Natural killer cell (primary cell): ENCODE measurements at regions not wholly inside any gene's neighbourhood (a gene's known extent, or its start where the extent isn't known, plus 50 kb on each side); places are given as distances from the start of the nearest gene placed in this dataset.

ENCODE experiments used
- ATAC-seq, 3 donors: fragments of 150-1000 bp in 2 of 3; fragments of 200-7000 bp in 1 of 3; cut with Tn5 transposase; 1 replicate in 1 of 3; 2 replicates in 2 of 3; pipeline ENCODE4 v1.10.0; 2021; ENCODE audit warnings: mild to moderate bottlenecking in 2 of 3, moderate library complexity in 2 of 3
- DNase-seq, 2 donors: peaks; one replicate each; pipeline versions ENCODE4 v3.0.0 to v3.0.0-alpha.2; 2013 to 2021; ENCODE audit warnings: mixed read lengths in 1 of 2
- H3K27ac ChIP-seq: one replicate; pipeline ENCODE4 v1.5.1; 2013; ENCODE audit warnings: mild to moderate bottlenecking, low read length
- H3K27me3 ChIP-seq: one replicate; pipeline ENCODE4 v1.6.1; 2013; ENCODE audit warnings: low read length; ENCODE audit not compliant: control insufficient read depth, insufficient read depth
- H3K36me3 ChIP-seq: one replicate; pipeline ENCODE4 v1.6.1; 2013; ENCODE audit warnings: low read length; ENCODE audit not compliant: control insufficient read depth, insufficient read depth
- H3K4me1 ChIP-seq: one replicate; pipeline ENCODE4 v1.6.1; 2013; ENCODE audit warnings: low read length; ENCODE audit not compliant: control insufficient read depth, insufficient read depth
- H3K4me3 ChIP-seq: one replicate; pipeline ENCODE4 v1.5.1; 2013; ENCODE audit warnings: low read length
- H3K9me3 ChIP-seq: one replicate; pipeline ENCODE4 v1.6.1; 2013; ENCODE audit warnings: low read length; ENCODE audit not compliant: control insufficient read depth, insufficient read depth
- H3K27ac Mint-ChIP-seq, 2 donors: one replicate each; pipeline ENCODE4 v1.8.0; 2022; ENCODE audit warnings: mild to moderate bottlenecking in 2 of 2, mixed read lengths in 2 of 2, moderate library complexity in 1 of 2
- H3K27me3 Mint-ChIP-seq, 2 donors: one replicate each; pipeline ENCODE4 v1.8.0; 2022; ENCODE audit warnings: low read depth in 2 of 2, mixed read lengths in 2 of 2
- H3K36me3 Mint-ChIP-seq: one replicate; pipeline ENCODE4 v1.8.0; 2022; ENCODE audit warnings: mixed read lengths
- H3K4me1 Mint-ChIP-seq, 2 donors: one replicate each; pipeline ENCODE4 v1.8.0; 2022; ENCODE audit warnings: mixed read lengths in 2 of 2
- H3K4me3 Mint-ChIP-seq: one replicate; pipeline ENCODE4 v1.8.0; 2022; ENCODE audit warnings: mild to moderate bottlenecking, moderate library complexity, mixed read lengths
- H3K9me3 Mint-ChIP-seq, 2 donors: one replicate each; pipeline ENCODE4 v1.8.0; 2022; ENCODE audit warnings: mixed read lengths in 2 of 2
- WGBS: methylation state at CpG from one replicate; pipeline ENCODE4 v1.1.7; 2013; ENCODE audit warnings: missing lambda C conversion rate; ENCODE audit not compliant: insufficient coverage; 5-methylcytosine and 5-hydroxymethylcytosine counted together
- intact Hi-C: fragments of 100-400 bp; cut with micrococcal nuclease; formaldehyde crosslinking; loops from one replicate; pipeline ENCODE4 v1.14.2; 2022
- TF ChIP-seq, protein P1 (sequence below): fragments of 200-600 bp; IDR thresholded peaks from one replicate; pipeline ENCODE4 v1.8.0; 2022; ENCODE audit warnings: antibody characterized with exemption

- H3K36me3 ChIP-seq, result no peaks in the 10 kb centered on the region
- H3K9me3 Mint-ChIP-seq, result peaks cover 0 to 3% of the 10 kb centered on the region in 2 donors
- no peak overlapping the region for H3K27ac ChIP-seq
- H3K36me3 Mint-ChIP-seq, result no peaks in the 10 kb centered on the region
- DNase-seq (no peak), ATAC-seq (no peak)
- H3K27me3 ChIP-seq, result no peaks in the 10 kb centered on the region
- H3K4me1 ChIP-seq, result no peaks in the 10 kb centered on the region
- 100% methylated on average over 2 of the region's 3 CpGs for WGBS
- H3K4me3 Mint-ChIP-seq, result no peak overlapping the region
- intact Hi-C loops, result no loop called here
- H3K27me3 Mint-ChIP-seq, result no peaks in the 10 kb centered on the region
- TF ChIP-seq, protein P1, sequence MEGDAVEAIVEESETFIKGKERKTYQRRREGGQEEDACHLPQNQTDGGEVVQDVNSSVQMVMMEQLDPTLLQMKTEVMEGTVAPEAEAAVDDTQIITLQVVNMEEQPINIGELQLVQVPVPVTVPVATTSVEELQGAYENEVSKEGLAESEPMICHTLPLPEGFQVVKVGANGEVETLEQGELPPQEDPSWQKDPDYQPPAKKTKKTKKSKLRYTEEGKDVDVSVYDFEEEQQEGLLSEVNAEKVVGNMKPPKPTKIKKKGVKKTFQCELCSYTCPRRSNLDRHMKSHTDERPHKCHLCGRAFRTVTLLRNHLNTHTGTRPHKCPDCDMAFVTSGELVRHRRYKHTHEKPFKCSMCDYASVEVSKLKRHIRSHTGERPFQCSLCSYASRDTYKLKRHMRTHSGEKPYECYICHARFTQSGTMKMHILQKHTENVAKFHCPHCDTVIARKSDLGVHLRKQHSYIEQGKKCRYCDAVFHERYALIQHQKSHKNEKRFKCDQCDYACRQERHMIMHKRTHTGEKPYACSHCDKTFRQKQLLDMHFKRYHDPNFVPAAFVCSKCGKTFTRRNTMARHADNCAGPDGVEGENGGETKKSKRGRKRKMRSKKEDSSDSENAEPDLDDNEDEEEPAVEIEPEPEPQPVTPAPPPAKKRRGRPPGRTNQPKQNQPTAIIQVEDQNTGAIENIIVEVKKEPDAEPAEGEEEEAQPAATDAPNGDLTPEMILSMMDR, result no peak
- no peak overlapping the region for H3K27ac Mint-ChIP-seq
- no peak overlapping the region for H3K4me3 ChIP-seq
- no peaks in the 10 kb centered on the region for H3K4me1 Mint-ChIP-seq
- no peaks in the 10 kb centered on the region for H3K9me3 ChIP-seq
These were observed 260.1 kb downstream of the CYRIA start for GRCh38 chr2:16405551-16405950.

DNA sequence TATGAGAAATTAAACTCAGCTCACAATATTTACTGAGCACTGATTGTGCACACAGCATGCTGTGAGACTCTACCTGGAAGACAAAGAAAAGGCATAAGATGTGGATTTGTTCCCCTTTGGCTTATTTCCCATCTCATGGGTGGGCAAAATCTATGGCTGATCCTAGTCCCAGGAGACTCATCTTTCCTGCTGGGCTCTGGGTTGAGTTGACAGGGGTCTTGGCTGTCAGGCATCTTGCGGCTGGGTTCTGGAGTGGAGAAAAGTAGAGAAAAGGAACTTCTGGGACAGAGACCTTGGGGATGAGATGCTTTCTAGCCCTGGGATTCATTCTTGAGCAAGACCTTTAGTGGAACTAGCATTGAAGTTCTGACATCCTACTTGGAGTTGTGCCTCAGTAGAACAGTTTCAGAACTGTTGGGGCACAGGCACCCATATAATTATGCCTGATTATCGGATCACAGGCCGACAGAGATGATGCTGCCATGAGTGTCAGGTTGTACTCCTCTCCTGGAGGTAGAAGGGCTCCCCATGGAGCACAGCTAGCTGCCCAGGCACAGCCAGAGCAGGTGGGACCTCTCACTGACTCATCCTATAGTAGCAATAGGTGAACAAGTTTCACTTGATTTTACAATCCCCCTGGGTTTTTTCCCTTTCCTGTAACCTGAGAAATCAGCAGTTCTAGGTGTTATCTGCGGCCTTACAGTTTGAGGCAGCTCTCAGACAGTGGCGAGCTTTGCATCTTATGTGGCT lies 260.9 kb downstream of the CYRIA start:
- intact Hi-C loops, result no loop called here
- H3K4me1 ChIP-seq, result no peaks in the 10 kb centered on the region
- H3K27ac ChIP-seq, result no peak overlapping the region
- no peak for ATAC-seq
- Mint-ChIP-seq H3K27ac (no peak overlapping the region), H3K36me3 (no peaks in the 10 kb centered on the region), H3K4me3 (no peak overlapping the region), H3K4me1 (no peaks in the 10 kb centered on the region), H3K9me3 (no peaks in the 10 kb centered on the region), H3K27me3 (no peaks in the 10 kb centered on the region)
- 84% methylated on average over 5 of the region's 5 CpGs for WGBS
- H3K4me3 ChIP-seq, result no peak overlapping the region
- no peaks in the 10 kb centered on the region for H3K36me3 ChIP-seq
- no peak for DNase-seq
- H3K9me3 ChIP-seq, result no peaks in the 10 kb centered on the region
- TF ChIP-seq, protein P1, result no peak
- H3K27me3 ChIP-seq, result no peaks in the 10 kb centered on the region

DNA sequence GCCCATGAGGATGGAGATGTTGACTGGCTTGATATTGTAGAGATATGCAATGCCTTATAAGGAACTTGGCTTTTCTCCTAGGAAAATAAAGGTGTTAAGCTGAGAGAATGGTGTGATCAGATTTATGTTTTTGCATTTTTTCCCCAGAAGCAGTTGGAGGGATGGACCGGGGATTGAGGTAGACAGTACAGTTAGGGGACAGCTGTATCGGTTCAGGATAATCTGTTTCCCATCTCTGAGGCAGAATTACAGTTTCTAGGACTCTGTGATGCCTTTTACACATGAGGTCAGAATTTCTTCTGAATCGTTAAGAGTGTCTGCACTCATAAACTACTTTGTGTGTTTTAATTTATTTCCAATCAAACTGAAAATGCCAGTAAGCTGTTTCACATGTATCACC lies 261.5 kb downstream of the CYRIA start:
- Mint-ChIP-seq H3K36me3 (no peaks in the 10 kb centered on the region), H3K4me1 (no peaks in the 10 kb centered on the region), H3K4me3 (no peak overlapping the region), H3K27ac (no peak overlapping the region), H3K9me3 (no peaks in the 10 kb centered on the region), H3K27me3 (no peaks in the 10 kb centered on the region)
- DNase-seq (no peak), ATAC-seq (no peak)
- Histone ChIP-seq H3K36me3 (no peaks in the 10 kb centered on the region), H3K4me3 (no peak overlapping the region), H3K27ac (no peak overlapping the region), H3K27me3 (no peaks in the 10 kb centered on the region), H3K9me3 (no peaks in the 10 kb centered on the region), H3K4me1 (no peaks in the 10 kb centered on the region)
- intact Hi-C loops, result no loop called here
- TF ChIP-seq, protein P1, result no peak
- WGBS, result 88% methylated on average over 3 of the region's 3 CpGs

DNA sequence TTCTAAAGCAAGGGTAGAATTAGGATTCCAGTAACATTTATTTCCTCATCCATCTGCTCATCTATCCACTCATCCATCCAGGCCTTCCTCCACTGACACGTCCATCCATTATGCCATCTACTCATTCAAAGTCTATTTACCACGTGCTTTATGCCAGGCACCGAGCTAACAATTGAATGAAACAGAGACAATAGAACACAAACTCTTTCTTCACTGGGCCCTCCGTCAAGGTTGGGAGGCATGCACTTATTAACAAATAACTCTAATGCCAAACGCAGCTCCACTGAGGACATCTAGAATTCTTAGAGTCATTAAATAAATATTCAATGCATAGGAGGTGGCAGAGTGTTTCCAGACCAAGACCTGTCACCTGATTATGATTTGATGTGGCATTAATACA lies 262.7 kb downstream of the CYRIA start:
- 86% methylated on average over 4 of the region's 5 CpGs for WGBS
- H3K27ac Mint-ChIP-seq, result no peak overlapping the region
- Histone ChIP-seq H3K4me3 (no peak overlapping the region), H3K27ac (no peak overlapping the region), H3K27me3 (no peaks in the 10 kb centered on the region), H3K4me1 (no peaks in the 10 kb centered on the region), H3K36me3 (no peaks in the 10 kb centered on the region), H3K9me3 (no peaks in the 10 kb centered on the region)
- TF ChIP-seq, protein P1, result no peak
- DNase-seq (no peak), ATAC-seq (no peak)
- H3K9me3 Mint-ChIP-seq, result no peaks in the 10 kb centered on the region
- H3K36me3 Mint-ChIP-seq, result no peaks in the 10 kb centered on the region
- no peaks in the 10 kb centered on the region for H3K27me3 Mint-ChIP-seq
- intact Hi-C loops, result no loop called here
- H3K4me3 Mint-ChIP-seq, result no peak overlapping the region
- no peaks in the 10 kb centered on the region for H3K4me1 Mint-ChIP-seq
